Upper lobe of right lung (tissue), 1 donor: ENCODE measurements at regions not wholly inside any gene's neighbourhood (a gene's known extent, or its start where the extent isn't known, plus 50 kb on each side); places are given as distances from the start of the nearest gene placed in this dataset.

Source experiments
- ATAC-seq: fragments of 200-7000 bp; cut with Tn5 transposase; one replicate; pipeline ENCODE4 v1.9.1; 2020; ENCODE audit warnings: mild to moderate bottlenecking, moderate library complexity
- DNase-seq: peaks from one replicate; pipeline ENCODE4 v3.0.0-alpha.2; 2020
- H3K27ac ChIP-seq: fragments of 200-600 bp; one replicate; pipeline ENCODE4 v1.8.0; 2022
- H3K27me3 ChIP-seq: fragments of 200-600 bp; one replicate; pipeline ENCODE4 v1.8.0; 2022; ENCODE audit warnings: mild to moderate bottlenecking
- H3K36me3 ChIP-seq: fragments of 200-600 bp; one replicate; pipeline ENCODE4 v1.8.0; 2022
- H3K4me1 ChIP-seq: fragments of 200-600 bp; one replicate; pipeline ENCODE4 v1.8.0; 2022
- H3K4me3 ChIP-seq: fragments of 200-600 bp; one replicate; pipeline ENCODE4 v1.8.0; 2022; ENCODE audit warnings: mild to moderate bottlenecking
- H3K9me3 ChIP-seq: fragments of 200-600 bp; one replicate; pipeline ENCODE4 v1.8.0; 2022
- CTCF ChIP-seq: fragments of 200-600 bp; IDR thresholded peaks from one replicate; pipeline ENCODE4 v1.8.0; 2022; ENCODE audit warnings: antibody characterized with exemption
- intact Hi-C: fragments of 100-400 bp; cut with DNase I; formaldehyde crosslinking; loops from one replicate; pipeline ENCODE4 v1.11.0; 2022
- donor health status: DM: no; HTN: yes; CAD: no; lungs with severe emphysema.

- ATAC-seq (no peak), DNase-seq (no peak)
- no peak for TF ChIP-seq CTCF
- H3K4me1 ChIP-seq, result no peaks in the 10 kb centered on the region
- intact Hi-C loops, result no loop called here
- H3K9me3 ChIP-seq, result no peaks in the 10 kb centered on the region
- H3K36me3 ChIP-seq, result no peaks in the 10 kb centered on the region
- no peak overlapping the region for H3K27ac ChIP-seq
- no peaks in the 10 kb centered on the region for H3K27me3 ChIP-seq
- H3K4me3 ChIP-seq, result no peak overlapping the region
These were observed 52.4 kb upstream of the LMO2 start for GRCh38 chr11:33944345-33944692.

GRCh38 chr11:33942954-33943353 lies 51.1 kb upstream of the LMO2 start:
- Histone ChIP-seq H3K4me3 (no peak overlapping the region), H3K36me3 (no peaks in the 10 kb centered on the region), H3K27ac (no peak overlapping the region), H3K9me3 (no peaks in the 10 kb centered on the region), H3K4me1 (no peaks in the 10 kb centered on the region), H3K27me3 (no peaks in the 10 kb centered on the region)
- intact Hi-C loops, result no loop called here
- ATAC-seq (no peak), DNase-seq (no peak)
- no peak for TF ChIP-seq CTCF

- Histone ChIP-seq H3K27me3 (no peaks in the 10 kb centered on the region), H3K27ac (peak overlapping the region; percentile 36), H3K9me3 (no peaks in the 10 kb centered on the region), H3K4me3 (no peak overlapping the region), H3K36me3 (no peaks in the 10 kb centered on the region), H3K4me1 (peaks cover 9% of the 10 kb centered on the region)
- peak; percentile 64 for ATAC-seq
- TF ChIP-seq CTCF, result no peak
- intact Hi-C loops, result no loop called here
- no peak for DNase-seq
These were observed 49.8 kb upstream of the LMO2 start for GRCh38 chr11:33941637-33942160.
